ENCODE measurements at regions not wholly inside any gene's neighbourhood (a gene's known extent, or its start where the extent isn't known, plus 50 kb on each side); places are given as distances from the start of the nearest gene placed in this dataset.

DNA sequence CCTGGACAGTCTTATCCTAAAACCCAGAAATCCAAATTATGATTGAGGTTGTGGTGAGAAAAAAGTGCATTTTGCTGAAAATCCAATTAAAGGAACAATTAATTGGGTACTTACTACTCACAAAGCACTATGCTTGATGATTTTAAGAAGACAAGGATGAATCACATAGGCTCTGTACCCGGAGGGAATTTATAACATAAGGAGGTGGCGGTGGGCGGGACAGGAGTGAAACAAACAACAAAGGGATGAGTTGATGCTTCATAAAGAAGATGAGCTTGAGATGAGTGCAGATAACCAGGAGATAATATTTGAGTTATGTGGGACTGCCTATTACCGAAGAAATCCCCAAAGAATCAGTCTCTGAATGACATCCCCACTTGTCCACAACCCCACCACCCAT is 171.1 kb upstream of the FZD8 start:
- TF ChIP-seq, protein P1, sequence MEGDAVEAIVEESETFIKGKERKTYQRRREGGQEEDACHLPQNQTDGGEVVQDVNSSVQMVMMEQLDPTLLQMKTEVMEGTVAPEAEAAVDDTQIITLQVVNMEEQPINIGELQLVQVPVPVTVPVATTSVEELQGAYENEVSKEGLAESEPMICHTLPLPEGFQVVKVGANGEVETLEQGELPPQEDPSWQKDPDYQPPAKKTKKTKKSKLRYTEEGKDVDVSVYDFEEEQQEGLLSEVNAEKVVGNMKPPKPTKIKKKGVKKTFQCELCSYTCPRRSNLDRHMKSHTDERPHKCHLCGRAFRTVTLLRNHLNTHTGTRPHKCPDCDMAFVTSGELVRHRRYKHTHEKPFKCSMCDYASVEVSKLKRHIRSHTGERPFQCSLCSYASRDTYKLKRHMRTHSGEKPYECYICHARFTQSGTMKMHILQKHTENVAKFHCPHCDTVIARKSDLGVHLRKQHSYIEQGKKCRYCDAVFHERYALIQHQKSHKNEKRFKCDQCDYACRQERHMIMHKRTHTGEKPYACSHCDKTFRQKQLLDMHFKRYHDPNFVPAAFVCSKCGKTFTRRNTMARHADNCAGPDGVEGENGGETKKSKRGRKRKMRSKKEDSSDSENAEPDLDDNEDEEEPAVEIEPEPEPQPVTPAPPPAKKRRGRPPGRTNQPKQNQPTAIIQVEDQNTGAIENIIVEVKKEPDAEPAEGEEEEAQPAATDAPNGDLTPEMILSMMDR (IDR thresholded peaks at IDR 0.05; ENCODE audit: low read depth, low read length): no peak
- TF ChIP-seq POLR2A (IDR thresholded peaks at IDR 0.05; ENCODE audit: extremely low read depth, insufficient read length) (no peak), MYC (IDR thresholded peaks at IDR 0.05; ENCODE audit: low read depth, low read length) (no peak)
- TF ChIP-seq, protein P2, sequence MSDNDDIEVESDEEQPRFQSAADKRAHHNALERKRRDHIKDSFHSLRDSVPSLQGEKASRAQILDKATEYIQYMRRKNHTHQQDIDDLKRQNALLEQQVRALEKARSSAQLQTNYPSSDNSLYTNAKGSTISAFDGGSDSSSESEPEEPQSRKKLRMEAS (IDR thresholded peaks at IDR 0.05; ENCODE audit: low read depth, low read length): no peak
